Panc1 (cell line): ENCODE measurements at regions not wholly inside any gene's neighbourhood (a gene's known extent, or its start where the extent isn't known, plus 50 kb on each side); places are given as distances from the start of the nearest gene placed in this dataset.

Experiments
- CTCF ChIP-seq: fragments of 450-650 bp; IDR thresholded peaks from 2 replicates; pipeline ENCODE4 v1.5.1; 2017; ENCODE audit warnings: mild to moderate bottlenecking
- POLR2AphosphoS5 ChIP-seq: IDR thresholded peaks from 2 replicates; pipeline ENCODE4 v1.6.1; 2012; ENCODE audit warnings: mild to moderate bottlenecking, low read depth, low read length, moderate library complexity

DNA sequence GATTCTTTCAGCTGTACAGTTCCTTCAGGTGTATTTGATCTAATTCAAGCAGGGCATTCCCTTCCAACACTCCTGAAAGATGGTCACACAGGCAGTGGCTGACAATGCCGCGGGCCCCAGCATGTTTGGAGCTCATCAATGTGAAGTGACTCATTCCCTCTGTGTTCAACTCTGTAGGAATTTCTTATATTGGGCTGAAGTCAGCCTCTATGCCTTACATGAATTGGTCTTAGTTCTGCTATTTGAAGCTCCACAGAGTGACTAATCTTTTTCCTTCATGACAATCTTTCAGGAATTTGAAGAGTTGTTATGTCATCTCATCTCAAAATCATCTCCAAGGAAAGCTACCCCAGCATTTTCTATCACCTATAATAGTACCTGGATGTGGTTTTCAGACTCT, 142.5 kb upstream of the C2CD4B start:
- TF ChIP-seq POLR2AphosphoS5 (no peak), CTCF (no peak)
